Endothelial cell of umbilical vein (primary cell): ENCODE measurements at regions not wholly inside any gene's neighbourhood (a gene's known extent, or its start where the extent isn't known, plus 50 kb on each side); places are given as distances from the start of the nearest gene placed in this dataset.

ENCODE experiments used
- BruUV-seq: library from RNA; stranded (reverse); fragments of 400-500 nt; replicated peaks from 2 replicates; lab custom pipeline; 2021; lab: Mats Ljungman, UMichigan
- CTCF ChIA-PET: fragments of 300-600, 350-600 bp; sonication (Branson Sonifier 250); formaldehyde crosslinking; loops from one replicate; lab custom pipeline; 2021; ENCODE audit warnings: antibody characterized with exemption, inconsistent platforms; lab: Charles Lee
- POLR2A ChIA-PET: fragments of 300-600, 350-600 bp; sonication (Branson Sonifier 250); formaldehyde crosslinking; loops from one replicate; lab custom pipeline; 2021; ENCODE audit warnings: antibody characterized with exemption, inconsistent platforms; lab: Charles Lee
- DNase-seq: peaks from one replicate; pipeline ENCODE4 v3.0.0-alpha.2; 2011; ENCODE audit warnings: low read depth, low spot score
- FAIRE-seq: peaks from 2 replicates; lab custom pipeline; 2011; peaks lifted over from hg19 to GRCh38; lab: Jason Lieb, UNC
- H2AFZ ChIP-seq: 2 replicates; pipeline ENCODE4 v1.6.0; 2012; ENCODE audit warnings: low read depth, low read length, control low read depth, inconsistent platforms
- H3K27ac ChIP-seq: 2 replicates; pipeline ENCODE4 v1.5.1; 2011; ENCODE audit warnings: low read depth, mild to moderate bottlenecking, control low read depth, low read length, moderate library complexity; ENCODE audit not compliant: insufficient read depth
- H3K27me3 ChIP-seq, 2 experiments: 2 replicates each; pipeline versions ENCODE4 v1.6.0 to v1.6.1; 2011; ENCODE audit warnings: low read length in 2 of 2, mixed read lengths in 1 of 2; ENCODE audit not compliant: control insufficient read depth in 2 of 2, insufficient read depth in 2 of 2
- H3K36me3 ChIP-seq, 2 experiments: 2 replicates in 1 of 2; 3 replicates in 1 of 2; pipeline ENCODE4 v1.5.1; 2011; ENCODE audit warnings: low read length in 2 of 2, mild to moderate bottlenecking in 1 of 2, moderate library complexity in 1 of 2; ENCODE audit not compliant: control insufficient read depth in 2 of 2, insufficient read depth in 2 of 2; ENCODE audit errors: extremely low read depth in 1 of 2
- H3K4me1 ChIP-seq: 3 replicates; pipeline ENCODE4 v1.5.1; 2011; ENCODE audit warnings: mild to moderate bottlenecking, low read length; ENCODE audit not compliant: control insufficient read depth, insufficient read depth; ENCODE audit errors: extremely low read depth
- H3K4me2 ChIP-seq: 2 replicates; pipeline ENCODE4 v1.6.1; 2011; ENCODE audit warnings: low read length, control low read depth, mixed read lengths; ENCODE audit not compliant: insufficient read depth
- H3K4me3 ChIP-seq, 3 experiments: fragments of 200-600 bp in 1 of 3; sonication (generic), shearing (Covaris generic) in 1 of 3; replicated peaks in 1 of 3; 2 replicates each; pipeline ENCODE4 v1.5.1; 2011 to 2016; ENCODE audit warnings: control low read depth in 3 of 3, low read length in 3 of 3, mild to moderate bottlenecking in 2 of 3, inconsistent platforms in 1 of 3, low read depth in 1 of 3, moderate library complexity in 1 of 3; ENCODE audit not compliant: insufficient read depth in 1 of 3
- H3K79me2 ChIP-seq: 2 replicates; pipeline ENCODE4 v1.6.0; 2012; ENCODE audit warnings: low read length, inconsistent platforms; ENCODE audit not compliant: control insufficient read depth, insufficient read depth
- H3K9ac ChIP-seq: replicated peaks from 2 replicates; pipeline ENCODE3; 2011; ENCODE audit warnings: low read length, control low read depth; ENCODE audit not compliant: insufficient read depth; ENCODE audit errors: extremely low read depth
- H3K9me1 ChIP-seq: replicated peaks from 3 replicates; pipeline ENCODE4 v1.6.0; 2011; ENCODE audit warnings: mild to moderate bottlenecking, low read length; ENCODE audit not compliant: control insufficient read depth, insufficient read depth; ENCODE audit errors: extremely low read depth
- H3K9me3 ChIP-seq: replicated peaks from 2 replicates; pipeline ENCODE4 v1.5.1; 2012; ENCODE audit warnings: low read length, inconsistent platforms; ENCODE audit not compliant: control insufficient read depth, insufficient read depth
- H4K20me1 ChIP-seq: replicated peaks from 2 replicates; pipeline ENCODE3; 2011; ENCODE audit warnings: mild to moderate bottlenecking, low read length; ENCODE audit not compliant: control insufficient read depth, insufficient read depth; ENCODE audit errors: extremely low read depth
- EZH2 ChIP-seq: IDR thresholded peaks from 2 replicates; pipeline ENCODE4 v1.6.1; 2012; ENCODE audit warnings: borderline replicate concordance, low read depth, mild to moderate bottlenecking, moderate library complexity, low read length, inconsistent platforms; ENCODE audit not compliant: severe bottlenecking
- FOS ChIP-seq: IDR thresholded peaks from 2 replicates; pipeline ENCODE4 v1.6.1; 2011; ENCODE audit warnings: mild to moderate bottlenecking, low read length, moderate library complexity, borderline replicate concordance; ENCODE audit not compliant: insufficient read depth
- GATA2 ChIP-seq: IDR thresholded peaks from 2 replicates; pipeline ENCODE4 v1.7.0; 2011; ENCODE audit warnings: low read depth, mild to moderate bottlenecking, moderate library complexity, mixed read lengths, low read length; ENCODE audit not compliant: insufficient read length, insufficient read depth
- JUN ChIP-seq: IDR thresholded peaks from 2 replicates; pipeline ENCODE4 v1.6.1; 2011; ENCODE audit warnings: borderline replicate concordance, low read depth; ENCODE audit not compliant: insufficient read length, insufficient read depth
- MYC ChIP-seq: IDR thresholded peaks from one replicate; pipeline ENCODE4 v1.6.1; 2011; ENCODE audit warnings: mild to moderate bottlenecking, low read depth, low read length
- POLR2A ChIP-seq: IDR thresholded peaks from 2 replicates; pipeline ENCODE4 v1.6.1; 2012; ENCODE audit warnings: low read depth, mild to moderate bottlenecking, control low read depth, low read length
- POLR2AphosphoS5 ChIP-seq: IDR thresholded peaks from 2 replicates; pipeline ENCODE4 v1.6.1; 2012; ENCODE audit warnings: low read depth, mild to moderate bottlenecking, control low read depth, low read length, moderate library complexity; ENCODE audit not compliant: insufficient read depth
- dilution Hi-C: fragments of 300-500 bp; cut with MboI; formaldehyde crosslinking; loops from one replicate; pipeline ENCODE4 v1.15.0; 2019; ENCODE audit warnings: low sequenced_read_pairs; ENCODE audit not compliant: extremely low pct_ligation_motif_present
- intact Hi-C: fragments of 100-400 bp; cut with micrococcal nuclease; formaldehyde crosslinking; loops from one replicate; pipeline ENCODE4 v1.10.0; 2022
- TF ChIP-seq, protein P1 (sequence below): IDR thresholded peaks from 2 replicates; pipeline ENCODE4 v1.6.1; 2011; ENCODE audit not compliant: insufficient read depth, insufficient read length
- TF ChIP-seq, protein P2 (sequence below), 2 donors: IDR thresholded peaks; 1 replicate in 1 of 2; 2 replicates in 1 of 2; pipeline ENCODE4 v1.5.1; 2011; ENCODE audit warnings: low read length in 2 of 2, mild to moderate bottlenecking in 2 of 2, moderate library complexity in 2 of 2, control low read depth in 1 of 2, inconsistent platforms in 1 of 2, low read depth in 1 of 2; ENCODE audit not compliant: insufficient read depth in 1 of 2; ENCODE audit errors: extremely low read depth in 1 of 2

DNA sequence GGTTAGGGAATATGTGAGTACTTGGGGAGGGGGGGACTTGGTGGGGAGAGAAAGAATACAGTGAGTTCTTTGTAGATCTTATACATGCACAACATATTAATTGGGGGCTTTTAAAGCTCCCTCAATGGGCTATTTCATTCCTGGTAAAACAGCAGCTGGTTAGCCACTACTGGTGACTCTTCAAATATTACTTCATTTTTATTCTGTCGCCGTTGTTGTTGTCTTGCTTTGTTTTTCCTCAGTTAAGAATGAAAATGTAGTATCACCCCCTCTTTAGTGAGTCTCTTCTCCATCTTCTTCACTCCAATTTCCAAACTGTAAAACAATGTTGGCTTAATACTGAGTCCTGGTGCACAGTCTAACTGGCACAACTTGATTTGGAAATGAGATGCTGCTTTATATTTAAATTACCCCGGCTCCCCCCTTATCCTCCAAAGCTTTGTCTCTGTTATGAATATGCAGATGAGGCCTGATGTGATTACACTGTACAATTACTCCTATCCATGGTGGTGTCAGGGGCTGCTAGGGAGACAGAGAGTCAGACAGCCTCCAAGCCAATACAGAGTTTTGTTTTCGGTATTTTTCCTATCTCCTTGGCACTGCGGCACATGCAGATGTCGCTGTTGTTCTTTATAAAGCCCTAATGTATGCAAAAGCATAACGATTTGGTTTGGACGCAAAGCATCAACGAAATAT, 256.9 kb upstream of the PMFBP1 start:
- Histone ChIP-seq H3K4me2 (no peak overlapping the region), H3K9me3 (no peaks in the 10 kb centered on the region)
- CTCF ChIA-PET: interaction anchor here (1.0 kb wide), 1 partner anchor 29 kb away, joined by 3 read pairs; no protein-coding TSS in a partner anchor

More for the DNA sequence above, 256.9 kb upstream of the PMFBP1 start:
- no peaks in the 10 kb centered on the region for H3K27me3 ChIP-seq
- FAIRE-seq (no peak), DNase-seq (no peak)
- no peak overlapping the region for H3K9ac ChIP-seq
- H3K27ac ChIP-seq: no peak overlapping the region
- POLR2A ChIA-PET: no interaction called here
- H3K4me1 ChIP-seq: no peaks in the 10 kb centered on the region
- H3K9me1 ChIP-seq: no peaks in the 10 kb centered on the region
- TF ChIP-seq MYC (no peak), JUN (no peak), POLR2A (no peak), EZH2 (no peak), GATA2 (no peak), FOS (no peak), POLR2AphosphoS5 (no peak)
- TF ChIP-seq, protein P1, sequence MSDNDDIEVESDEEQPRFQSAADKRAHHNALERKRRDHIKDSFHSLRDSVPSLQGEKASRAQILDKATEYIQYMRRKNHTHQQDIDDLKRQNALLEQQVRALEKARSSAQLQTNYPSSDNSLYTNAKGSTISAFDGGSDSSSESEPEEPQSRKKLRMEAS: no peak
- TF ChIP-seq, protein P2, sequence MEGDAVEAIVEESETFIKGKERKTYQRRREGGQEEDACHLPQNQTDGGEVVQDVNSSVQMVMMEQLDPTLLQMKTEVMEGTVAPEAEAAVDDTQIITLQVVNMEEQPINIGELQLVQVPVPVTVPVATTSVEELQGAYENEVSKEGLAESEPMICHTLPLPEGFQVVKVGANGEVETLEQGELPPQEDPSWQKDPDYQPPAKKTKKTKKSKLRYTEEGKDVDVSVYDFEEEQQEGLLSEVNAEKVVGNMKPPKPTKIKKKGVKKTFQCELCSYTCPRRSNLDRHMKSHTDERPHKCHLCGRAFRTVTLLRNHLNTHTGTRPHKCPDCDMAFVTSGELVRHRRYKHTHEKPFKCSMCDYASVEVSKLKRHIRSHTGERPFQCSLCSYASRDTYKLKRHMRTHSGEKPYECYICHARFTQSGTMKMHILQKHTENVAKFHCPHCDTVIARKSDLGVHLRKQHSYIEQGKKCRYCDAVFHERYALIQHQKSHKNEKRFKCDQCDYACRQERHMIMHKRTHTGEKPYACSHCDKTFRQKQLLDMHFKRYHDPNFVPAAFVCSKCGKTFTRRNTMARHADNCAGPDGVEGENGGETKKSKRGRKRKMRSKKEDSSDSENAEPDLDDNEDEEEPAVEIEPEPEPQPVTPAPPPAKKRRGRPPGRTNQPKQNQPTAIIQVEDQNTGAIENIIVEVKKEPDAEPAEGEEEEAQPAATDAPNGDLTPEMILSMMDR (IDR thresholded peaks at IDR 0.05; ENCODE audit: extremely low read depth in 1 of 2, insufficient read depth in 1 of 2, low read depth in 1 of 2, low read length in 2 of 2): no peak
- BruUV-seq: no TSS peak
- H3K36me3 ChIP-seq: no peaks in the 10 kb centered on the region
- intact Hi-C loops (no loop called here), dilution Hi-C loops (no loop called here)
- no peaks in the 10 kb centered on the region for H4K20me1 ChIP-seq
- no peak overlapping the region for H3K4me3 ChIP-seq
- H3K79me2 ChIP-seq: no peaks in the 10 kb centered on the region
- no peak overlapping the region for H2AFZ ChIP-seq
